H9 (cell line): ENCODE measurements at regions not wholly inside any gene's neighbourhood (a gene's known extent, or its start where the extent isn't known, plus 50 kb on each side); places are given as distances from the start of the nearest gene placed in this dataset.

Experiments used
- DNase-seq: peaks from one replicate; pipeline ENCODE4 v3.0.0-alpha.2; 2017
- H2AFZ ChIP-seq: one replicate; pipeline ENCODE4 v1.6.1; 2013; ENCODE audit warnings: mild to moderate bottlenecking, low read length, control low read depth, moderate library complexity
- H2AK5ac ChIP-seq: 2 replicates; pipeline ENCODE4 v1.6.1; 2013; ENCODE audit warnings: low read length, control low read depth, mixed read lengths; ENCODE audit not compliant: insufficient read length
- H2BK120ac ChIP-seq: one replicate; pipeline ENCODE4 v1.6.1; 2013; ENCODE audit warnings: low read depth, mild to moderate bottlenecking, low read length, control low read depth, inconsistent platforms; ENCODE audit not compliant: poor library complexity, severe bottlenecking
- H2BK12ac ChIP-seq: 2 replicates; pipeline ENCODE4 v1.6.1; 2013; ENCODE audit warnings: low read length, control low read depth, mixed read lengths, low read depth; ENCODE audit not compliant: insufficient read length
- H2BK15ac ChIP-seq: 2 replicates; pipeline ENCODE4 v1.6.1; 2013; ENCODE audit warnings: low read depth, low read length, control low read depth
- H2BK20ac ChIP-seq: one replicate; pipeline ENCODE4 v1.6.1; 2013; ENCODE audit warnings: low read depth, mild to moderate bottlenecking, low read length, control low read depth, inconsistent platforms; ENCODE audit not compliant: poor library complexity, severe bottlenecking
- H2BK5ac ChIP-seq: 2 replicates; pipeline ENCODE4 v1.6.1; 2013; ENCODE audit warnings: low read length, control low read depth, mixed read lengths; ENCODE audit not compliant: insufficient read length
- H3K14ac ChIP-seq: 2 replicates; pipeline ENCODE4 v1.6.1; 2013; ENCODE audit warnings: low read length, control low read depth; ENCODE audit not compliant: insufficient read depth
- H3K18ac ChIP-seq: 2 replicates; pipeline ENCODE4 v1.6.1; 2013; ENCODE audit warnings: low read depth, mild to moderate bottlenecking, mixed read lengths, low read length, control low read depth; ENCODE audit not compliant: insufficient read length
- H3K23ac ChIP-seq: 2 replicates; pipeline ENCODE4 v1.6.1; 2013; ENCODE audit warnings: low read length, control low read depth, mixed read lengths, low read depth; ENCODE audit not compliant: insufficient read length
- H3K23me2 ChIP-seq: 2 replicates; pipeline ENCODE4 v1.6.1; 2013; ENCODE audit warnings: low read depth, mild to moderate bottlenecking, mixed read lengths, low read length, control low read depth; ENCODE audit not compliant: insufficient read length, poor library complexity, severe bottlenecking
- H3K27ac ChIP-seq: 2 replicates; pipeline ENCODE4 v1.5.1; 2013; ENCODE audit warnings: low read length, control low read depth, mixed read lengths, low read depth; ENCODE audit not compliant: insufficient read length
- H3K27me3 ChIP-seq: 2 replicates; pipeline ENCODE4 v1.6.1; 2013; ENCODE audit warnings: low read length, control low read depth, inconsistent platforms; ENCODE audit not compliant: insufficient read depth
- H3K4ac ChIP-seq: 2 replicates; pipeline ENCODE4 v1.6.1; 2013; ENCODE audit warnings: low read depth, mild to moderate bottlenecking, control low read depth, inconsistent platforms, low read length, moderate library complexity
- H3K4me1 ChIP-seq: 2 replicates; pipeline ENCODE4 v1.6.1; 2013; ENCODE audit warnings: low read length, control low read depth, inconsistent platforms; ENCODE audit not compliant: insufficient read depth
- H3K4me2 ChIP-seq: 2 replicates; pipeline ENCODE4 v1.6.1; 2013; ENCODE audit warnings: low read length, control low read depth, mixed read lengths; ENCODE audit not compliant: insufficient read length, insufficient read depth
- H3K56ac ChIP-seq: 2 replicates; pipeline ENCODE4 v1.6.1; 2013; ENCODE audit warnings: low read depth, mild to moderate bottlenecking, mixed read lengths, low read length, control low read depth; ENCODE audit not compliant: insufficient read length
- H3K79me1 ChIP-seq: 2 replicates; pipeline ENCODE4 v1.6.1; 2013; ENCODE audit warnings: low read depth, mild to moderate bottlenecking, moderate library complexity, low read length, control low read depth, inconsistent platforms; ENCODE audit not compliant: insufficient read depth, poor library complexity, severe bottlenecking
- H3K79me2 ChIP-seq: 2 replicates; pipeline ENCODE4 v1.6.1; 2013; ENCODE audit warnings: low read length, control low read depth, inconsistent platforms; ENCODE audit not compliant: insufficient read depth
- H3K9ac ChIP-seq: 2 replicates; pipeline ENCODE4 v1.6.1; 2013; ENCODE audit warnings: low read length, control low read depth, mixed read lengths; ENCODE audit not compliant: insufficient read length; ENCODE audit errors: extremely low read depth
- H3K9me3 ChIP-seq: one replicate; pipeline ENCODE4 v1.6.1; 2013; ENCODE audit warnings: low read depth, low read length, inconsistent platforms; ENCODE audit not compliant: control insufficient read depth
- H3T11ph ChIP-seq: one replicate; pipeline ENCODE4 v1.6.1; 2013; ENCODE audit warnings: mild to moderate bottlenecking, low read length, control low read depth, inconsistent platforms
- H4K20me1 ChIP-seq: one replicate; pipeline ENCODE4 v1.6.1; 2013; ENCODE audit not compliant: control insufficient read depth, insufficient read length, insufficient read depth
- H4K5ac ChIP-seq: 2 replicates; pipeline ENCODE4 v1.6.1; 2013; ENCODE audit warnings: low read depth, mild to moderate bottlenecking, mixed read lengths, low read length, control low read depth; ENCODE audit not compliant: insufficient read length
- H4K8ac ChIP-seq: replicated peaks from 2 replicates; pipeline ENCODE4 v1.6.1; 2013; ENCODE audit warnings: low read length, control low read depth, mixed read lengths, low read depth; ENCODE audit not compliant: insufficient read length
- H4K91ac ChIP-seq: 2 replicates; pipeline ENCODE4 v1.6.1; 2013; ENCODE audit warnings: low read depth, mild to moderate bottlenecking, moderate library complexity, mixed read lengths, low read length, control low read depth; ENCODE audit not compliant: insufficient read length
- H3K27ac Mint-ChIP-seq, 3 experiments: 2 replicates in 2 of 3; 3 replicates in 1 of 3; pipeline ENCODE4 v1.8.0; 2020 to 2021; ENCODE audit warnings: mixed read lengths in 3 of 3, mild to moderate bottlenecking in 1 of 3, moderate library complexity in 1 of 3
- H3K27me3 Mint-ChIP-seq: 2 replicates; pipeline ENCODE4 v1.8.0; 2021; ENCODE audit warnings: low read depth, mild to moderate bottlenecking, moderate library complexity, mixed read lengths
- H3K36me3 Mint-ChIP-seq, 3 experiments: 2 replicates in 2 of 3; 3 replicates in 1 of 3; pipeline ENCODE4 v1.8.0; 2020 to 2021; ENCODE audit warnings: low read depth in 3 of 3, mixed read lengths in 3 of 3; ENCODE audit not compliant: insufficient read depth in 1 of 3
- H3K4me1 Mint-ChIP-seq, 2 experiments: 2 replicates each; pipeline ENCODE4 v1.8.0; 2020; ENCODE audit warnings: mixed read lengths in 2 of 2
- H3K4me3 Mint-ChIP-seq, 2 experiments: 2 replicates in 1 of 2; 3 replicates in 1 of 2; pipeline ENCODE4 v1.8.0; 2020 to 2021; ENCODE audit warnings: mild to moderate bottlenecking in 2 of 2, mixed read lengths in 2 of 2, moderate library complexity in 1 of 2
- H3K9me3 Mint-ChIP-seq, 2 experiments: 2 replicates in 1 of 2; 3 replicates in 1 of 2; pipeline ENCODE4 v1.8.0; 2020; ENCODE audit warnings: mild to moderate bottlenecking in 2 of 2, mixed read lengths in 2 of 2, moderate library complexity in 1 of 2
- WGBS: extraction: QIAGEN DNeasy Blood & Tissue Kit; methylation state at CpG from one replicate; pipeline ENCODE4 v1.1.7; 2013; ENCODE audit warnings: missing lambda C conversion rate, low lambda C conversion rate, mixed read lengths; ENCODE audit not compliant: insufficient read length; ENCODE audit errors: extremely low coverage; 5-methylcytosine and 5-hydroxymethylcytosine counted together
- TF ChIP-seq, protein P1 (sequence below): fragments of 200-600 bp; sonication (generic); conservative IDR thresholded peaks from 3 replicates; pipeline ENCODE4 v1.8.0; 2021; ENCODE audit warnings: antibody characterized with exemption, mild to moderate bottlenecking

DNA sequence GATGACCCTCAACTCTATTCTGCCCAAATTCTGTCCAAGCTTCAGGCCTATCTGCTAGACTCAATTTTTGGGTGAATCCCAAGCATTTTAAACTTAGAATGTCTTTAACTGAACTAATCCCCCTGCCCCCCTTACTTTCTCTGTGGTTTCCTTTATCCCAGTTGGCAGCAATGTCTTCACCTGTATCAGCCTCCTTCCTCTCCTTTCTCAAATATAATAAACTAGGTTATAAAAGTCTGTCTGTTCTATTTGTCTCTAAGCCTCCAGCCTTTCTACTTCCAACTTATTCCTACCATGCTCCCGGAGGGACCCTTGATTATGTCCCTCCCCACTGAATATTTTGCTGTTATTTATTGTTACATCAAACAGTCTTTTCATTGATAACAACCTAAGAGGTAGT lies 375.5 kb upstream of the TRIB2 start:
- H3K9ac ChIP-seq: no peak overlapping the region
- no peaks in the 10 kb centered on the region for H3K79me1 ChIP-seq
- no peak overlapping the region for H2BK5ac ChIP-seq
- no peaks in the 10 kb centered on the region for H3K23me2 ChIP-seq
- H3K14ac ChIP-seq: no peak overlapping the region
- H2BK15ac ChIP-seq: no peak overlapping the region
- H3K27ac ChIP-seq: no peak overlapping the region
- no peak for DNase-seq
- H2AK5ac ChIP-seq: no peak overlapping the region
- Mint-ChIP-seq H3K9me3 (no peaks in the 10 kb centered on the region; a peak in 1 of 5 replicates), H3K4me1 (peaks cover 3 to 6% of the 10 kb centered on the region in 2 experiments; a peak in 2 of 4 replicates), H3K27me3 (no peaks in the 10 kb centered on the region), H3K36me3 (no peaks in the 10 kb centered on the region), H3K4me3 (no peak overlapping the region), H3K27ac (no peak overlapping the region)
- no peak overlapping the region for H2BK20ac ChIP-seq
- H3K4ac ChIP-seq: no peak overlapping the region
- no peak overlapping the region for H3T11ph ChIP-seq
- no peak overlapping the region for H3K56ac ChIP-seq
- H2BK12ac ChIP-seq: no peak overlapping the region
- H3K23ac ChIP-seq: no peak overlapping the region
- no peak overlapping the region for H4K91ac ChIP-seq
- no peaks in the 10 kb centered on the region for H3K27me3 ChIP-seq
- H3K9me3 ChIP-seq: no peaks in the 10 kb centered on the region
- no peaks in the 10 kb centered on the region for H4K20me1 ChIP-seq
- H3K18ac ChIP-seq: no peak overlapping the region
- H4K8ac ChIP-seq: no peak overlapping the region
- TF ChIP-seq, protein P1, sequence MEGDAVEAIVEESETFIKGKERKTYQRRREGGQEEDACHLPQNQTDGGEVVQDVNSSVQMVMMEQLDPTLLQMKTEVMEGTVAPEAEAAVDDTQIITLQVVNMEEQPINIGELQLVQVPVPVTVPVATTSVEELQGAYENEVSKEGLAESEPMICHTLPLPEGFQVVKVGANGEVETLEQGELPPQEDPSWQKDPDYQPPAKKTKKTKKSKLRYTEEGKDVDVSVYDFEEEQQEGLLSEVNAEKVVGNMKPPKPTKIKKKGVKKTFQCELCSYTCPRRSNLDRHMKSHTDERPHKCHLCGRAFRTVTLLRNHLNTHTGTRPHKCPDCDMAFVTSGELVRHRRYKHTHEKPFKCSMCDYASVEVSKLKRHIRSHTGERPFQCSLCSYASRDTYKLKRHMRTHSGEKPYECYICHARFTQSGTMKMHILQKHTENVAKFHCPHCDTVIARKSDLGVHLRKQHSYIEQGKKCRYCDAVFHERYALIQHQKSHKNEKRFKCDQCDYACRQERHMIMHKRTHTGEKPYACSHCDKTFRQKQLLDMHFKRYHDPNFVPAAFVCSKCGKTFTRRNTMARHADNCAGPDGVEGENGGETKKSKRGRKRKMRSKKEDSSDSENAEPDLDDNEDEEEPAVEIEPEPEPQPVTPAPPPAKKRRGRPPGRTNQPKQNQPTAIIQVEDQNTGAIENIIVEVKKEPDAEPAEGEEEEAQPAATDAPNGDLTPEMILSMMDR: no peak
- no peaks in the 10 kb centered on the region for H3K79me2 ChIP-seq
- no peak overlapping the region for H4K5ac ChIP-seq
- H2BK120ac ChIP-seq: no peak overlapping the region
- no CpG with 5 or more reads among the region's 1 CpG for WGBS
- no peaks in the 10 kb centered on the region for H3K4me1 ChIP-seq
- H2AFZ ChIP-seq: no peak overlapping the region
- no peak overlapping the region for H3K4me2 ChIP-seq
